Ishikawa (cell line): ENCODE measurements at regions not wholly inside any gene's neighbourhood (a gene's known extent, or its start where the extent isn't known, plus 50 kb on each side); places are given as distances from the start of the nearest gene placed in this dataset.

Source experiments
- CEBPB ChIP-seq: IDR thresholded peaks from 2 replicates; pipeline ENCODE4 v1.6.1; 2012
- CREB1 ChIP-seq: IDR thresholded peaks from 2 replicates; pipeline ENCODE4 v1.6.1; 2012; ENCODE audit warnings: low read depth
- EGR1 ChIP-seq: IDR thresholded peaks from 2 replicates; pipeline ENCODE4 v1.6.1; 2012
- EP300 ChIP-seq: IDR thresholded peaks from 2 replicates; pipeline ENCODE4 v1.6.1; 2012; ENCODE audit warnings: borderline replicate concordance
- FOXM1 ChIP-seq: IDR thresholded peaks from 2 replicates; pipeline ENCODE4 v1.6.1; 2012; ENCODE audit warnings: low read depth, borderline replicate concordance
- MAX ChIP-seq: IDR thresholded peaks from 2 replicates; pipeline ENCODE4 v1.6.1; 2012
- NFIC ChIP-seq: IDR thresholded peaks from 2 replicates; pipeline ENCODE4 v1.6.1; 2012
- RAD21 ChIP-seq: IDR thresholded peaks from 2 replicates; pipeline ENCODE4 v1.6.1; 2012; ENCODE audit warnings: low read depth
- REST ChIP-seq: IDR thresholded peaks from 2 replicates; pipeline ENCODE4 v1.6.1; 2012; ENCODE audit warnings: low read depth, mild to moderate bottlenecking
- TAF1 ChIP-seq: IDR thresholded peaks from 2 replicates; pipeline ENCODE4 v1.6.1; 2012; ENCODE audit warnings: low read depth, mild to moderate bottlenecking
- TCF12 ChIP-seq: IDR thresholded peaks from 2 replicates; pipeline ENCODE4 v1.6.1; 2012; ENCODE audit warnings: low read depth
- TEAD4 ChIP-seq: IDR thresholded peaks from 2 replicates; pipeline ENCODE4 v1.6.1; 2012
- USF1 ChIP-seq: IDR thresholded peaks from 2 replicates; pipeline ENCODE4 v1.6.1; 2012
- YY1 ChIP-seq: IDR thresholded peaks from 2 replicates; pipeline ENCODE4 v1.6.1; 2012; ENCODE audit warnings: low read depth
- ZBTB7A ChIP-seq: IDR thresholded peaks from 2 replicates; pipeline ENCODE4 v1.6.1; 2012; ENCODE audit warnings: low read depth

- TF ChIP-seq CEBPB, result no peak
- no peak for TF ChIP-seq NFIC
- no peak for TF ChIP-seq USF1
- TF ChIP-seq EP300, result no peak
- TF ChIP-seq TCF12, result no peak
- no peak for TF ChIP-seq CREB1
- no peak for TF ChIP-seq YY1
- no peak for TF ChIP-seq RAD21
- no peak for TF ChIP-seq TEAD4
- TF ChIP-seq FOXM1, result no peak
Measured at GRCh38 chr3:24607281-24607680, 112.6 kb upstream of the THRB start.

- TF ChIP-seq USF1, result no peak
- no peak for TF ChIP-seq NFIC
- TF ChIP-seq TAF1, result no peak
- TF ChIP-seq YY1, result no peak
- TF ChIP-seq REST, result no peak
- no peak for TF ChIP-seq RAD21
- TF ChIP-seq EGR1, result no peak
- TF ChIP-seq CREB1, result no peak
- no peak for TF ChIP-seq CEBPB
- TF ChIP-seq ZBTB7A, result no peak
- no peak for TF ChIP-seq TCF12
- no peak for TF ChIP-seq FOXM1
- TF ChIP-seq MAX, result no peak
Measured at GRCh38 chr3:24608701-24609390, 114.2 kb upstream of the THRB start.

- TF ChIP-seq ZBTB7A (no peak), USF1 (no peak), RAD21 (no peak), YY1 (no peak), TCF12 (no peak), EP300 (no peak), CREB1 (no peak), REST (no peak), FOXM1 (no peak), CEBPB (no peak), MAX (no peak), NFIC (no peak)
Measured at GRCh38 chr3:24614359-24614758, 119.7 kb upstream of the THRB start.

- no peak for TF ChIP-seq RAD21
- TF ChIP-seq TAF1, result no peak
- no peak for TF ChIP-seq CEBPB
- no peak for TF ChIP-seq EGR1
- TF ChIP-seq EP300, result no peak
- TF ChIP-seq REST, result no peak
- no peak for TF ChIP-seq NFIC
- no peak for TF ChIP-seq ZBTB7A
- no peak for TF ChIP-seq CREB1
- TF ChIP-seq YY1, result no peak
- TF ChIP-seq USF1, result no peak
- no peak for TF ChIP-seq MAX
- no peak for TF ChIP-seq TCF12
- TF ChIP-seq TEAD4, result no peak
- TF ChIP-seq FOXM1, result no peak
Measured at GRCh38 chr3:24615177-24615576, 120.5 kb upstream of the THRB start.
